GM23248 (cell line): ENCODE measurements at regions not wholly inside any gene's neighbourhood (a gene's known extent, or its start where the extent isn't known, plus 50 kb on each side); places are given as distances from the start of the nearest gene placed in this dataset.

Experiments
- EZH2 ChIP-seq: fragments of 200-600 bp; sonication (generic); IDR thresholded peaks from 2 replicates; pipeline ENCODE4 v1.6.1; 2018; ENCODE audit warnings: antibody characterized with exemption, mild to moderate bottlenecking; ENCODE audit not compliant: insufficient read depth, poor library complexity, severe bottlenecking
- EZH2phosphoT487 ChIP-seq: fragments of 200-600 bp; sonication (generic); IDR thresholded peaks from 2 replicates; pipeline ENCODE4 v1.6.1; 2018; ENCODE audit warnings: antibody characterized with exemption, moderate library complexity, mild to moderate bottlenecking, low read depth; ENCODE audit not compliant: insufficient read depth

DNA sequence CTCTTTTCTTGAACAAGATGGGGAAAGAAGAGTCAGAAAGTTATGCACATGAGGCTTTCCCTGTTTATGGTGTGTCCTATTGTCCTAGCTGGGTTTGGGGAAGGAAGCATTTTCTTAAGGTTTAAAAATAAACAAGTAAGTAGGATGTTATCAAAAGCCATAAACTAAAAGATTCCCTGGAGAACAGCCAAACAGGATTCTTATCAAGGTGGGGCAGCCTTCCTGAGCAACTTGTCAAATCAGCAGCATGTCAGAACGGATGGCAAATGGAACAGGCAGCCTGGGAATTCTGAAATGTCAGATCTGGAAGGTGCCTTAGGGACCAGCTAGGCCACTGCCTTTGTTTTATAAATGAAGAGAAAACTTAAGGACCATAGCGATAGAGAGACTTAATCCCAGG, 152.2 kb upstream of the RGS6 start:
- TF ChIP-seq EZH2 = no peak
- no peak for TF ChIP-seq EZH2phosphoT487
